ENCODE measurements at regions not wholly inside any gene's neighbourhood (a gene's known extent, or its start where the extent isn't known, plus 50 kb on each side); places are given as distances from the start of the nearest gene placed in this dataset.

- ATAC-seq (no peak), DNase-seq (ENCODE audit: low spot score) (no peak)
- intact Hi-C loops (cut with DNase I): no loop called here
Observed at GRCh38 chr3:159917141-159917540, 71.5 kb upstream of the IL12A start.

GRCh38 chr3:159919873-159920272, 68.8 kb upstream of the IL12A start:
- no peak for ATAC-seq
- no peak for DNase-seq (ENCODE audit: low spot score)
- intact Hi-C loops (cut with DNase I): no loop called here

- intact Hi-C loops (cut with DNase I): no loop called here
- DNase-seq (ENCODE audit: low spot score) (no peak), ATAC-seq (no peak)
Observed at GRCh38 chr3:159922193-159922840, 66.3 kb upstream of the IL12A start.

GRCh38 chr3:159922861-159923312, 65.7 kb upstream of the IL12A start:
- intact Hi-C loops (cut with DNase I): no loop called here
- ATAC-seq: no peak
- no peak for DNase-seq (ENCODE audit: low spot score)

- no peak for DNase-seq (ENCODE audit: low spot score)
- intact Hi-C loops (cut with DNase I): no loop called here
- ATAC-seq: no peak
Observed at GRCh38 chr3:159923336-159923735, 65.3 kb upstream of the IL12A start.

- intact Hi-C loops (cut with DNase I): no loop called here
- no peak for DNase-seq (ENCODE audit: low spot score)
- ATAC-seq: no peak
Observed at GRCh38 chr3:159923956-159924355, 64.7 kb upstream of the IL12A start.

- ATAC-seq (no peak), DNase-seq (ENCODE audit: low spot score) (no peak)
- intact Hi-C loops (cut with DNase I): no loop called here
Observed at GRCh38 chr3:159924411-159924810, 64.2 kb upstream of the IL12A start.

GRCh38 chr3:159925248-159925647, 63.4 kb upstream of the IL12A start:
- intact Hi-C loops (cut with DNase I): no loop called here
- no peak for DNase-seq (ENCODE audit: low spot score)
- ATAC-seq: no peak

GRCh38 chr3:159926573-159926972, 62.1 kb upstream of the IL12A start:
- intact Hi-C loops (cut with DNase I): no loop called here
- DNase-seq (ENCODE audit: low spot score) (no peak), ATAC-seq (no peak)

- DNase-seq (ENCODE audit: low spot score) (no peak), ATAC-seq (no peak)
Observed at GRCh38 chr3:159928071-159928491, 60.6 kb upstream of the IL12A start.

GRCh38 chr3:159928666-159929065, 60.0 kb upstream of the IL12A start:
- intact Hi-C loops (cut with DNase I): no loop called here
- ATAC-seq (no peak), DNase-seq (ENCODE audit: low spot score) (no peak)

More at GRCh38 chr3:159928071-159928491, 60.6 kb upstream of the IL12A start:
- intact Hi-C loops (cut with DNase I): no loop called here

GRCh38 chr3:159929171-159930141, 59.2 kb upstream of the IL12A start:
- intact Hi-C loops (cut with DNase I): no loop called here
- DNase-seq (ENCODE audit: low spot score) (no peak), ATAC-seq (peak; percentile 87)

- intact Hi-C loops (cut with DNase I): no loop called here
- no peak for DNase-seq (ENCODE audit: low spot score)
- no peak for ATAC-seq
Observed at GRCh38 chr3:159934216-159934615, 54.4 kb upstream of the IL12A start.

- no peak for DNase-seq (ENCODE audit: low spot score)
- intact Hi-C loops (cut with DNase I): no loop called here
- ATAC-seq: no peak
Observed at GRCh38 chr3:159936541-159936940, 52.1 kb upstream of the IL12A start.

- intact Hi-C loops (cut with DNase I): no loop called here
- DNase-seq (ENCODE audit: low spot score): no peak
- no peak for ATAC-seq
Observed at GRCh38 chr3:159937561-159938166, 51.0 kb upstream of the IL12A start.

GRCh38 chr3:159938714-159939113, 49.9 kb upstream of the IL12A start:
- intact Hi-C loops (cut with DNase I): no loop called here
- DNase-seq (ENCODE audit: low spot score) (no peak), ATAC-seq (no peak)

Data from sciatic nerve (tissue), 2 donors.